ENCODE measurements at regions not wholly inside any gene's neighbourhood (a gene's known extent, or its start where the extent isn't known, plus 50 kb on each side); places are given as distances from the start of the nearest gene placed in this dataset.

DNA sequence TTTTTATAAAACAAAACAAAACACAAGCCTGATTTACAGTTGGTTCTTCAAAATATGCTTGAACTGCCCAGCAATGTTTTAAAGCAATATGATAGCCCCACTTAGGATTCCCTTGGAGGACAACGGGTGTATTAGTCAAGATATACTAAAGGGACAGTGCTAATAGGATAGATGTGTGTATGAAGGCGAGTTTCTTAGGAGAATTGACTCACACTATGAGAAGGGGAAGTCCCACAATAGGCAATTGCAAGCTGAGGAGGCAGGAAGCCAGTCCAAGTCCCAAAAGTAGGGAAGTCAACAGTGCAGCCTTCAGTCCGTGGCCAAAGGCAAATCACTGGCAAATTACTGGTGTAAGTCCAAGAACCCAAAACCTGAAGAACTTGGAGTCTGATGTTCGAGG is 167.9 kb downstream of the CBLN2 start:
- POLR2A ChIA-PET = no interaction called here
- 5% methylated on average over 4 of the region's 4 CpGs for WGBS (ENCODE audit: missing lambda C conversion rate)
- FAIRE-seq = no peak
- no peaks in the 10 kb centered on the region for H3K4me1 ChIP-seq
- no peak overlapping the region for H3K4me3 ChIP-seq
- TF ChIP-seq ESRRA (IDR thresholded peaks at IDR 0.05; ENCODE audit: borderline replicate concordance, low read length) = no peak
- no peak for TF ChIP-seq HDAC2 (IDR thresholded peaks at IDR 0.05)
- TF ChIP-seq SREBF2 (IDR thresholded peaks at IDR 0.05) = no peak
- no peak for TF ChIP-seq RNF2 (IDR thresholded peaks at IDR 0.05; ENCODE audit: borderline replicate concordance, low read depth)
- no peak for TF ChIP-seq SMC3 (IDR thresholded peaks at IDR 0.05)
- no peak for TF ChIP-seq ZFP36 (IDR thresholded peaks at IDR 0.05; ENCODE audit: borderline replicate concordance, partially characterized antibody)
- TF ChIP-seq MAZ (IDR thresholded peaks at IDR 0.05; ENCODE audit: borderline replicate concordance, low read depth, low read length) = no peak
- TF ChIP-seq JUN (IDR thresholded peaks at IDR 0.05) = no peak
- TF ChIP-seq FOSL2 (IDR thresholded peaks at IDR 0.05) = no peak
- TF ChIP-seq FOSL2 (CRISPR knock-in tag; IDR thresholded peaks at IDR 0.05) = no peak
- no peak for DNase-seq (ENCODE audit: low read depth in 1 of 2, low spot score in 1 of 2)
- H3K27ac ChIP-seq = no peak overlapping the region
- no peaks in the 10 kb centered on the region for H3K9me3 ChIP-seq
- no peak for ATAC-seq
- CTCF ChIA-PET = no interaction called here
- H3K4me2 ChIP-seq = no peak overlapping the region

GRCh38 chr18:72375618-72376017 is 168.5 kb downstream of the CBLN2 start:
- 49% methylated on average over 5 of the region's 5 CpGs for WGBS (ENCODE audit: missing lambda C conversion rate)
- H3K9me3 ChIP-seq = no peaks in the 10 kb centered on the region
- ATAC-seq (no peak), FAIRE-seq (no peak), DNase-seq (ENCODE audit: low read depth in 1 of 2, low spot score in 1 of 2) (no peak)
- TF ChIP-seq RNF2 (IDR thresholded peaks at IDR 0.05; ENCODE audit: borderline replicate concordance, low read depth) = no peak
- TF ChIP-seq CHD2 (IDR thresholded peaks at IDR 0.05; ENCODE audit: low read length, partially characterized antibody) = no peak
- TF ChIP-seq RARB (CRISPR knock-in tag; IDR thresholded peaks at IDR 0.05) = no peak
- no peak for TF ChIP-seq USF2 (IDR thresholded peaks at IDR 0.05)
- no peak for TF ChIP-seq SREBF2 (IDR thresholded peaks at IDR 0.05)
- no peak overlapping the region for H3K27ac ChIP-seq
- H3K4me3 ChIP-seq = no peak overlapping the region
- no peak overlapping the region for H3K4me2 ChIP-seq
- no peaks in the 10 kb centered on the region for H3K4me1 ChIP-seq
- CTCF ChIA-PET = no interaction called here
- POLR2A ChIA-PET = no interaction called here

DNA sequence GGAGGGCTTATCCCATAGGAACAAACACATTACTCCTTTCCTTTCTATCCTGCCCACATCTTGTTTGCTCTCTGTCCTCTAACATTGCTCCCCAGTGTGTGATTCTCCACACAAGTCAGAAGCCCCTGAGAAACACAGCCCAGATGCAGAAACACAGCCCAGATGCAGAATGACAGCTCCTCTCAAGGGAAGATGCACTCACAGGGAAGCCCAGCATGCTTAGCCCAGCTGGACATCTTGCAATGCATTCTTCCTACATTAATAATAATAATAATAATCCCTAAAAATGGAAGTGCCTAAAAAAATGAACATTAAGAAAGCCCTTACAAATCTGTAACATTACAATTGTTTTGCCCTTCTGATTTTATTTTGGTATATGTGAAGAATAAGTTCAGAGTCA is 172.1 kb downstream of the CBLN2 start:
- FAIRE-seq (no peak), ATAC-seq (no peak), DNase-seq (ENCODE audit: low read depth in 1 of 2, low spot score in 1 of 2) (no peak)
- H3K4me1 ChIP-seq = no peaks in the 10 kb centered on the region
- no peak for TF ChIP-seq SREBF2 (IDR thresholded peaks at IDR 0.05)
- TF ChIP-seq CHD2 (IDR thresholded peaks at IDR 0.05; ENCODE audit: low read length, partially characterized antibody) = no peak
- TF ChIP-seq MAFK (IDR thresholded peaks at IDR 0.05; ENCODE audit: partially characterized antibody) = no peak
- TF ChIP-seq ZSCAN20 (CRISPR knock-in tag; IDR thresholded peaks at IDR 0.05) = no peak
- no peak for TF ChIP-seq EP300 (IDR thresholded peaks at IDR 0.05)
- TF ChIP-seq NPAS2 (CRISPR knock-in tag; IDR thresholded peaks at IDR 0.05; ENCODE audit: borderline replicate concordance) = no peak
- no peak for TF ChIP-seq HOXB13 (CRISPR knock-in tag; IDR thresholded peaks at IDR 0.05; ENCODE audit: low read depth)
- TF ChIP-seq HEYL (CRISPR knock-in tag; IDR thresholded peaks at IDR 0.05) = no peak
- no peak for TF ChIP-seq RARB (CRISPR knock-in tag; IDR thresholded peaks at IDR 0.05)
- TF ChIP-seq NR3C1 (IDR thresholded peaks at IDR 0.05) = no peak
- TF ChIP-seq FOSB (CRISPR knock-in tag; IDR thresholded peaks at IDR 0.05) = no peak
- no peak for TF ChIP-seq KDM1A (IDR thresholded peaks at IDR 0.05; ENCODE audit: low read depth)
- no peak for TF ChIP-seq HOXB5 (CRISPR knock-in tag; IDR thresholded peaks at IDR 0.05)
- no peak overlapping the region for H3K4me2 ChIP-seq
- CTCF ChIA-PET = no interaction called here
- no peaks in the 10 kb centered on the region for H3K9me3 ChIP-seq
- POLR2A ChIA-PET = no interaction called here
- H3K27ac ChIP-seq = no peak overlapping the region
- no peak overlapping the region for H3K4me3 ChIP-seq

- DNase-seq (ENCODE audit: low read depth in 1 of 2, low spot score in 1 of 2) (no peak), ATAC-seq (no peak), FAIRE-seq (no peak)
- H3K9me3 ChIP-seq = no peaks in the 10 kb centered on the region
- no peak for TF ChIP-seq CHD4 (IDR thresholded peaks at IDR 0.05; ENCODE audit: borderline replicate concordance)
- TF ChIP-seq POLR2AphosphoS2 (conservative IDR thresholded peaks at IDR 0.05; ENCODE audit: low read length) = no peak
- TF ChIP-seq CEBPB (IDR thresholded peaks at IDR 0.05) = no peak
- TF ChIP-seq HDAC2 (IDR thresholded peaks at IDR 0.05) = no peak
- no peak for TF ChIP-seq FOXS1 (CRISPR knock-in tag; IDR thresholded peaks at IDR 0.05)
- no peak for TF ChIP-seq BHLHE40 (IDR thresholded peaks at IDR 0.05; ENCODE audit: low read depth, low read length)
- no peak for TF ChIP-seq PHF8 (IDR thresholded peaks at IDR 0.05; ENCODE audit: borderline replicate concordance, low read depth)
- TF ChIP-seq HOXB13 (CRISPR knock-in tag; IDR thresholded peaks at IDR 0.05; ENCODE audit: low read depth) = no peak
- no peak for TF ChIP-seq HOXB5 (CRISPR knock-in tag; IDR thresholded peaks at IDR 0.05)
- TF ChIP-seq JUN (IDR thresholded peaks at IDR 0.05) = no peak
- TF ChIP-seq KDM5A (IDR thresholded peaks at IDR 0.05) = no peak
- no peak for TF ChIP-seq HMGXB4 (CRISPR knock-in tag; IDR thresholded peaks at IDR 0.05; ENCODE audit: borderline replicate concordance)
- ChIA-PET POLR2A (no interaction called here), CTCF (no interaction called here)
- 0% methylated on average over 1 of the region's 1 CpG for WGBS (ENCODE audit: missing lambda C conversion rate)
- H3K4me2 ChIP-seq = no peak overlapping the region
- H3K27ac ChIP-seq = no peak overlapping the region
- no peaks in the 10 kb centered on the region for H3K4me1 ChIP-seq
- H3K4me3 ChIP-seq = no peak overlapping the region
These were observed 175.8 kb downstream of the CBLN2 start for GRCh38 chr18:72368308-72368707.
